ENCODE measurements at regions not wholly inside any gene's neighbourhood (a gene's known extent, or its start where the extent isn't known, plus 50 kb on each side); places are given as distances from the start of the nearest gene placed in this dataset.

DNA sequence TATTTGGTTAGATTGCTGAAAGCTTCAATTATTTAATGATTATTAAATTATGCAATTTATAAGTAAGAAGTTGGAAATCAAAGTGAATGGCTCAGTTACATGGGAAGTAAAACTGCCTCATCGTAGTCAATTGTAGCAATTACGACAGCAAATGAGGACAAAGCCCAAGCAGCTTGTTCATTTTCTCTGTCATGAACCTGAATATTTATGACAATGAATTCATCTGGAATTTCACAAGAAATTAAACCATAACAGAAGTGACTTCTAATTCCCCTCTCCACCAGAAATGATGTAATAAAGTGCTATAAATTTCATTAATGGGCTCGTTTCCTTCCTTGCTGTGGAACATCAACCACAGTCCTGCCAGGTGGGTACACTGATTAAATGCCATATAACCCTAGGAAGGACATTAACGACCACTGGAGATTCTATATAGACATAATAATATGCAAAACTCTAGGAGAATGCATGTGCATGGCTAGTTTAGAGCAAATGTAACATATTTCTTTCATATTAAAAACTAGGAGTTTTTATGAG is 273.8 kb upstream of the DCBLD2 start (continued):
- TF ChIP-seq, protein P1, sequence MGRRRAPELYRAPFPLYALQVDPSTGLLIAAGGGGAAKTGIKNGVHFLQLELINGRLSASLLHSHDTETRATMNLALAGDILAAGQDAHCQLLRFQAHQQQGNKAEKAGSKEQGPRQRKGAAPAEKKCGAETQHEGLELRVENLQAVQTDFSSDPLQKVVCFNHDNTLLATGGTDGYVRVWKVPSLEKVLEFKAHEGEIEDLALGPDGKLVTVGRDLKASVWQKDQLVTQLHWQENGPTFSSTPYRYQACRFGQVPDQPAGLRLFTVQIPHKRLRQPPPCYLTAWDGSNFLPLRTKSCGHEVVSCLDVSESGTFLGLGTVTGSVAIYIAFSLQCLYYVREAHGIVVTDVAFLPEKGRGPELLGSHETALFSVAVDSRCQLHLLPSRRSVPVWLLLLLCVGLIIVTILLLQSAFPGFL (CRISPR knock-in tag; IDR thresholded peaks at IDR 0.05), result no peak
- TF ChIP-seq, protein P2, sequence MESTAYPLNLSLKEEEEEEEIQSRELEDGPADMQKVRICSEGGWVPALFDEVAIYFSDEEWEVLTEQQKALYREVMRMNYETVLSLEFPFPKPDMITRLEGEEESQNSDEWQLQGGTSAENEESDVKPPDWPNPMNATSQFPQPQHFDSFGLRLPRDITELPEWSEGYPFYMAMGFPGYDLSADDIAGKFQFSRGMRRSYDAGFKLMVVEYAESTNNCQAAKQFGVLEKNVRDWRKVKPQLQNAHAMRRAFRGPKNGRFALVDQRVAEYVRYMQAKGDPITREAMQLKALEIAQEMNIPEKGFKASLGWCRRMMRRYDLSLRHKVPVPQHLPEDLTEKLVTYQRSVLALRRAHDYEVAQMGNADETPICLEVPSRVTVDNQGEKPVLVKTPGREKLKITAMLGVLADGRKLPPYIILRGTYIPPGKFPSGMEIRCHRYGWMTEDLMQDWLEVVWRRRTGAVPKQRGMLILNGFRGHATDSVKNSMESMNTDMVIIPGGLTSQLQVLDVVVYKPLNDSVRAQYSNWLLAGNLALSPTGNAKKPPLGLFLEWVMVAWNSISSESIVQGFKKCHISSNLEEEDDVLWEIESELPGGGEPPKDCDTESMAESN (CRISPR knock-in tag; conservative IDR thresholded peaks at IDR 0.05), result no peak

DNA sequence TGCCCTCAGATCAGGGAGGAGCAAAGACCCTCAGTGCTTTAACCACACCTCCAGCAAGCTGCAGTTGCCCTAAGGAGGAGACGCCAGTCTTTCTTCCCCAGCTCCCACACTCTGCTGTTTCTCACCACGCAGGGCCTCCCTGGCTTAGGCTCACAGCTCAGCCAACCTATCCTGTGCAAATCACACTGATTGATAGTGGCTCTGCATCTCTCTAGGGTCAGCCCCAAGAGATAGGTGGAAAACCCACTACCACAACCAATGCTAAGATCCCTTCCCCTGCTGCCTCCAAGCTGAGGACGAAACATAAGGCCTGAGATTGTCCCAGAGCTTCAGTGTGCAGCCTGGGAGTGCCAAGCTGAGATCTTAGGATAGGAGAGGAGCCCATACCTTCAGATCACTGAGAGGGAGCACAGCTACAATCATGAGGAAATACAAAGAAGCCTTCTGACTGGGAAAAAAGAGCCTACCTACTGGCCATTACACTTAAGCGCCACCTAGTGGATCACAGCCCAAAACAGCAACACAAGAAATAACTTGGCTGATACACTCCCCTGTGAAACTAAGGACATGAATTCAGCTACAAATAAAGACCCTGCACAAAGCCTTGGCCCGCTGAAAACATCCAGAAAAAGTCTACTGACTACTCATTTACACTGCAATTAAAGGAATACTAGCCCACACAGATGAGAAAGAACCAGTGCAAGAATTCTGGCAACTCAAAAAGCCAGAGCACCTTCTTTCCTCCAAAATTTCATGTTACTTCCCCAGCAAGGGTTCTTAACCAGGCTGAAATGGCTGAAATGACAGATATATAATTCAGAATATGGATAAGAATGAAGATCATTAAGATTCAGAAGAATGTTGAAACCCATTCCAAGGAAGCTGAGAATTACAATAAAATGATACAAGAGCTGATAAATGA is 271.5 kb upstream of the DCBLD2 start:
- CTCF ChIA-PET (ENCODE audit: low intra/inter-chr PET ratio, low total read pairs), result interaction anchor here (0.9 to 1.5 kb wide), 3 partner anchors 59 to 149 kb away, joined by 3 to 8 read pairs (median 6); no protein-coding TSS in a partner anchor
- POLR2A ChIA-PET, result no interaction called here
- Histone ChIP-seq H3K9ac (ENCODE audit: insufficient read depth, low read depth, low read length) (no peak overlapping the region), H3K4me3 (replicated peaks in 1 of 3; ENCODE audit: insufficient read depth in 1 of 3, low read depth in 2 of 3, low read length in 3 of 3) (no peak overlapping the region), H3K4me1 (ENCODE audit: insufficient read depth, low read length) (no peaks in the 10 kb centered on the region), H4K20me1 (ENCODE audit: insufficient read depth, low read length) (no peaks in the 10 kb centered on the region), H3K36me3 (replicated peaks in 1 of 2; ENCODE audit: control insufficient read depth in 1 of 2, insufficient read depth in 2 of 2, low read length in 2 of 2) (no peaks in the 10 kb centered on the region), H3K27me3 (ENCODE audit: control insufficient read depth in 1 of 2, insufficient read depth in 2 of 2, low read length in 2 of 2) (no peaks in the 10 kb centered on the region), H3K9me3 (ENCODE audit: low read length) (no peaks in the 10 kb centered on the region), H3K27ac (ENCODE audit: extremely low read length, insufficient read depth, low read length) (no peak overlapping the region), H3K4me2 (ENCODE audit: low read depth, low read length) (no peak overlapping the region), H2AFZ (ENCODE audit: low read length) (no peak overlapping the region), H3K79me2 (ENCODE audit: insufficient read depth, low read length) (no peaks in the 10 kb centered on the region)
- FAIRE-seq (peak; percentile 70), DNase-seq (ENCODE audit: low spot score) (peak; percentile 54), ATAC-seq (peak; percentile 89)
- 0% methylated on average over 4 of the region's 5 CpGs for WGBS (ENCODE audit: low lambda C conversion rate)
- in situ Hi-C loops (cut with HindIII; ENCODE audit: extremely low pct_ligation_motif_present, low pct_unique_long_range_greater_than_20kb) (loop anchor here (5.0 kb wide), 1 partner anchor 151 kb away; no protein-coding TSS in a partner anchor), intact Hi-C loops (cut with micrococcal nuclease; ENCODE audit: unreplicated experiment) (loop anchor here (1.0 to 10.0 kb wide), 4 partner anchors 59 to 1938 kb away; no protein-coding TSS in a partner anchor)
- BruUV-seq (replicated peaks), result no TSS peak
- TF ChIP-seq XRCC5 (optimal IDR thresholded peaks at IDR 0.05; ENCODE audit: low read length) (peak; percentile 53), MIER2 (CRISPR knock-in tag; IDR thresholded peaks at IDR 0.05) (no peak), ZFY (CRISPR knock-in tag; IDR thresholded peaks at IDR 0.05) (no peak), NR2F2 (IDR thresholded peaks at IDR 0.05; ENCODE audit: borderline replicate concordance, low read depth) (no peak), STAG1 (CRISPR knock-in tag; IDR thresholded peaks at IDR 0.05) (peak; percentile 57), CTCF (CRISPR knock-in tag; IDR thresholded peaks at IDR 0.05) (peak; percentile 77), SMC3 (IDR thresholded peaks at IDR 0.05; ENCODE audit: low read length) (peak; percentile 69), ZNF205 (CRISPR knock-in tag; IDR thresholded peaks at IDR 0.05) (no peak), HIVEP1 (CRISPR knock-in tag; IDR thresholded peaks at IDR 0.05) (no peak)
- TF ChIP-seq, protein P3, sequence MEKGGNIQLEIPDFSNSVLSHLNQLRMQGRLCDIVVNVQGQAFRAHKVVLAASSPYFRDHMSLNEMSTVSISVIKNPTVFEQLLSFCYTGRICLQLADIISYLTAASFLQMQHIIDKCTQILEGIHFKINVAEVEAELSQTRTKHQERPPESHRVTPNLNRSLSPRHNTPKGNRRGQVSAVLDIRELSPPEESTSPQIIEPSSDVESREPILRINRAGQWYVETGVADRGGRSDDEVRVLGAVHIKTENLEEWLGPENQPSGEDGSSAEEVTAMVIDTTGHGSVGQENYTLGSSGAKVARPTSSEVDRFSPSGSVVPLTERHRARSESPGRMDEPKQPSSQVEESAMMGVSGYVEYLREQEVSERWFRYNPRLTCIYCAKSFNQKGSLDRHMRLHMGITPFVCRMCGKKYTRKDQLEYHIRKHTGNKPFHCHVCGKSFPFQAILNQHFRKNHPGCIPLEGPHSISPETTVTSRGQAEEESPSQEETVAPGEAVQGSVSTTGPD (CRISPR knock-in tag; IDR thresholded peaks at IDR 0.05), result no peak

Data from HepG2 (cell line).